GM12878 (cell line): ENCODE measurements at regions not wholly inside any gene's neighbourhood (a gene's known extent, or its start where the extent isn't known, plus 50 kb on each side); places are given as distances from the start of the nearest gene placed in this dataset.

Experiments
- ATAC-seq: fragments of 200-7000 bp; cut with Tn5 transposase; 3 replicates; pipeline ENCODE4 v1.9.1; 2020; ENCODE audit warnings: mild to moderate bottlenecking, moderate library complexity
- BruUV-seq: library from RNA; stranded (reverse); fragments of 400-500 nt; replicated peaks from 2 replicates; lab custom pipeline; 2021; lab: Mats Ljungman, UMichigan
- CTCF ChIA-PET: fragments of 300-600 bp; sonication (Branson Sonifier 250); formaldehyde crosslinking; extraction: SDS; loops from one replicate; lab custom pipeline; 2021; ENCODE audit warnings: inconsistent platforms; lab: Yijun Ruan, JAX
- POLR2A ChIA-PET: fragments of 350-600 bp; formaldehyde crosslinking; extraction: SDS; loops from one replicate; lab custom pipeline; 2021; ENCODE audit warnings: inconsistent platforms; lab: Charles Lee
- RAD21 ChIA-PET: fragments of 300-600 bp; sonication (Branson Sonifier 250); formaldehyde crosslinking; loops from one replicate; lab custom pipeline; 2023; ENCODE audit warnings: antibody characterized with exemption; ENCODE audit not compliant: unreplicated experiment; lab: Charles Lee
- SMC1A ChIA-PET: fragments of 300-600 bp; sonication (Branson Sonifier 250); formaldehyde crosslinking; loops from one replicate; lab custom pipeline; 2023; ENCODE audit not compliant: unreplicated experiment, uncharacterized antibody; lab: Charles Lee
- DNase-seq: peaks from one replicate; pipeline ENCODE4 v3.0.0-alpha.2; 2011; ENCODE audit warnings: low read depth, low spot score
- FAIRE-seq: peaks from 3 replicates; lab custom pipeline; 2011; peaks lifted over from hg19 to GRCh38; lab: Jason Lieb, UNC
- H2AFZ ChIP-seq: 2 replicates; pipeline ENCODE4 v1.6.0; 2011; ENCODE audit warnings: low read depth, low read length, control low read depth; ENCODE audit not compliant: control insufficient read depth
- H3K27ac ChIP-seq: 2 replicates; pipeline ENCODE4 v1.5.1; 2011; ENCODE audit warnings: control low read depth; ENCODE audit not compliant: control insufficient read depth, insufficient read depth
- H3K27me3 ChIP-seq, 2 experiments: replicated peaks in 1 of 2; 2 replicates each; pipeline versions ENCODE4 v1.6.0 to v1.6.1; 2011; ENCODE audit warnings: low read length in 1 of 2; ENCODE audit not compliant: control insufficient read depth in 2 of 2, insufficient read depth in 2 of 2
- H3K36me3 ChIP-seq, 2 experiments: 2 replicates each; pipeline ENCODE4 v1.5.1; 2011; ENCODE audit warnings: low read length in 1 of 2; ENCODE audit not compliant: control insufficient read depth in 2 of 2, insufficient read depth in 2 of 2
- H3K4me1 ChIP-seq: 2 replicates; pipeline ENCODE4 v1.6.1; 2011; ENCODE audit warnings: mild to moderate bottlenecking, low read length, moderate library complexity, mixed read lengths; ENCODE audit not compliant: control insufficient read depth, insufficient read depth
- H3K4me2 ChIP-seq: 2 replicates; pipeline ENCODE4 v1.6.0; 2011; ENCODE audit warnings: control low read depth; ENCODE audit not compliant: control insufficient read depth, insufficient read depth
- H3K4me3 ChIP-seq: fragments of 200-600 bp; sonication (generic); 2 replicates; pipeline ENCODE4 v1.5.1; 2016
- H3K79me2 ChIP-seq: 2 replicates; pipeline ENCODE4 v1.6.0; 2011; ENCODE audit warnings: low read length; ENCODE audit not compliant: control insufficient read depth, insufficient read depth
- H3K9ac ChIP-seq: 2 replicates; pipeline ENCODE4 v1.8.0; 2011; ENCODE audit warnings: low read length, control low read depth, mixed read lengths; ENCODE audit not compliant: control insufficient read depth, insufficient read depth
- H3K9me3 ChIP-seq: replicated peaks from 3 replicates; pipeline ENCODE4 v1.5.1; 2011; ENCODE audit warnings: mild to moderate bottlenecking, low read length; ENCODE audit not compliant: control insufficient read depth, insufficient read depth
- H4K20me1 ChIP-seq: 2 replicates; pipeline ENCODE4 v1.6.0; 2011; ENCODE audit not compliant: control insufficient read depth, insufficient read depth
- CBX3 ChIP-seq: fragments of 200-600 bp; sonication (generic); IDR thresholded peaks from 2 replicates; pipeline ENCODE4 v1.6.1; 2016; ENCODE audit warnings: low read depth, borderline replicate concordance
- CEBPB ChIP-seq, 2 experiments: fragments of 150-350 bp in 1 of 2; IDR thresholded peaks; 2 replicates each; pipeline ENCODE4 v1.6.1; 2012 to 2014; ENCODE audit warnings: low read depth in 2 of 2, low read length in 2 of 2, borderline replicate concordance in 1 of 2, inconsistent platforms in 1 of 2
- ESRRA ChIP-seq: IDR thresholded peaks from 2 replicates; pipeline ENCODE4 v1.6.1; 2012; ENCODE audit warnings: mild to moderate bottlenecking, low read length, improper control_type of control experiment
- HDAC2 ChIP-seq: fragments of 200-600 bp; sonication (generic); IDR thresholded peaks from 2 replicates; pipeline ENCODE4 v1.6.1; 2017
- NKRF ChIP-seq: fragments of 450-650 bp; conservative IDR thresholded peaks from 2 replicates; pipeline ENCODE4 v1.6.1; 2017; ENCODE audit warnings: mild to moderate bottlenecking, moderate library complexity
- PKNOX1 ChIP-seq: fragments of 450-650 bp; IDR thresholded peaks from 2 replicates; pipeline ENCODE4 v1.6.1; 2016; ENCODE audit warnings: mild to moderate bottlenecking
- PRDM15 ChIP-seq: fragments of 450-650 bp; formaldehyde crosslinking; IDR thresholded peaks from 2 replicates; pipeline ENCODE4 v1.4.0; 2020; ENCODE audit warnings: mild to moderate bottlenecking, moderate library complexity
- RBBP5 ChIP-seq: fragments of 200-600 bp; sonication (generic); conservative IDR thresholded peaks from 2 replicates; pipeline ENCODE4 v1.6.1; 2016
- SIN3A ChIP-seq: IDR thresholded peaks from 2 replicates; pipeline ENCODE4 v1.6.1; 2012; ENCODE audit warnings: low read depth, low read length, improper control_type of control experiment
- SIX5 ChIP-seq: IDR thresholded peaks from 2 replicates; pipeline ENCODE4 v1.6.1; 2011; ENCODE audit warnings: mild to moderate bottlenecking, low read depth, low read length, moderate library complexity; ENCODE audit not compliant: severe bottlenecking
- SRF ChIP-seq, 2 experiments: IDR thresholded peaks; 2 replicates each; pipeline ENCODE4 v1.6.1; 2011; ENCODE audit warnings: low read depth in 2 of 2, low read length in 2 of 2, mild to moderate bottlenecking in 1 of 2, moderate library complexity in 1 of 2
- TCF3 ChIP-seq: IDR thresholded peaks from 2 replicates; pipeline ENCODE4 v1.6.1; 2012; ENCODE audit warnings: low read depth, mild to moderate bottlenecking, low read length, borderline replicate concordance; ENCODE audit not compliant: insufficient read depth
- ZBED1 ChIP-seq: IDR thresholded peaks from 2 replicates; pipeline ENCODE4 v1.6.1; 2016; ENCODE audit warnings: borderline replicate concordance
- WGBS: methylation state at CpG from one replicate; pipeline ENCODE4 v1.1.6; 2016; ENCODE audit warnings: low lambda C conversion rate; ENCODE audit not compliant: insufficient replicate concordance, insufficient coverage; ENCODE audit errors: missing lambda C conversion rate; 5-methylcytosine and 5-hydroxymethylcytosine counted together
- in situ Hi-C: fragments of 300-500 bp; cut with MboI; formaldehyde crosslinking; loops from 9 replicates; pipeline ENCODE4 v1.14.3; 2018; ENCODE audit warnings: mixed read lengths
- intact Hi-C: fragments of 100-400 bp; cut with micrococcal nuclease; formaldehyde crosslinking; loops from one replicate; pipeline ENCODE4 v1.14.2; 2022; ENCODE audit not compliant: unreplicated experiment

GRCh38 chr10:2022401-2022800 is 285.1 kb upstream of the ADARB2 start (continued):
- TF ChIP-seq PRDM15, result no peak
- no peak for TF ChIP-seq SIN3A
- no peak for TF ChIP-seq SRF (IDR thresholded peaks at IDR 0.05; ENCODE audit: low read depth in 2 of 2, low read length in 2 of 2)
- TF ChIP-seq ZBED1, result no peak
- TF ChIP-seq TCF3, result no peak

DNA sequence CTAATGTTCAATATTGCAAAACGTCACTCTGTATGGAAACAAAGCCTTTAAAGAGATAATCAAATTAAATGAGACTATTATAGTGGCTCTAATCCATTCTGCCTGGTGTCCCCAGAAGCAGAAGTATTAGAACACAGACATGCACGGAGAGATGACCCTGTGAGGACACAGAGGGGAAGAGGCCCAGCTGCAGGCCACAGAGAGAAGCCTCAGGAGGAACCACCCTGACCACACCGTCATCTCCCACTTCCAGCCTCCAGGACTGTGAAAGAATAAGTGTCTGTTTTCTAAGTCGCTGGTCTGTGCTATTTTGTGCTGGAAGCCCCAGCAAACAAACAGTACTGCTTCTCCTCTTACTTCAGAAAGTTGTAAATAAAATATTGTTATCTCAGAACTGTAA is 283.5 kb upstream of the ADARB2 start:
- POLR2A ChIA-PET, result no interaction called here
- intact Hi-C loops, result no loop called here

More for the DNA sequence above, 283.5 kb upstream of the ADARB2 start:
- CTCF ChIA-PET, result interaction anchor here (1.1 kb wide), 1 partner anchor 18 kb away, joined by 3 read pairs; no protein-coding TSS in a partner anchor
- Histone ChIP-seq H3K9me3 (no peaks in the 10 kb centered on the region), H3K4me3 (no peak overlapping the region), H3K9ac (no peak overlapping the region), H3K27ac (no peak overlapping the region), H3K4me1 (no peaks in the 10 kb centered on the region), H3K27me3 (no peaks in the 10 kb centered on the region), H4K20me1 (no peaks in the 10 kb centered on the region), H3K36me3 (no peaks in the 10 kb centered on the region), H3K79me2 (no peaks in the 10 kb centered on the region), H3K4me2 (no peak overlapping the region), H2AFZ (no peak overlapping the region)
- in situ Hi-C loops, result no loop called here
- DNase-seq (no peak), ATAC-seq (no peak), FAIRE-seq (no peak)
- SMC1A ChIA-PET, result no interaction called here
- RAD21 ChIA-PET, result no interaction called here
- TF ChIP-seq CBX3, result no peak
- no peak for TF ChIP-seq HDAC2
- TF ChIP-seq ZBED1, result no peak
- no peak for TF ChIP-seq ESRRA
- no peak for TF ChIP-seq RBBP5
- no peak for TF ChIP-seq CEBPB (IDR thresholded peaks at IDR 0.05; ENCODE audit: borderline replicate concordance in 1 of 2, low read depth in 2 of 2, low read length in 2 of 2)
- TF ChIP-seq PKNOX1, result no peak
- TF ChIP-seq NKRF, result no peak
- TF ChIP-seq SIX5, result no peak
- no TSS peak for BruUV-seq
- WGBS, result 17% methylated on average over 4 of the region's 4 CpGs
